Choroid plexus epithelial cell (primary cell): ENCODE measurements at regions not wholly inside any gene's neighbourhood (a gene's known extent, or its start where the extent isn't known, plus 50 kb on each side); places are given as distances from the start of the nearest gene placed in this dataset.

Experiments used
- DNase-seq: peaks from one replicate; pipeline ENCODE4 v3.0.0-alpha.2; 2010; ENCODE audit warnings: low read depth
- H3K4me3 ChIP-seq: 2 replicates; pipeline ENCODE4 v1.5.1; 2011; ENCODE audit warnings: low read depth, mild to moderate bottlenecking, control low read depth, low read length, moderate library complexity
- TF ChIP-seq, protein P1 (sequence below): conservative IDR thresholded peaks from 2 replicates; pipeline ENCODE4 v1.5.1; 2011; ENCODE audit warnings: low read depth, mild to moderate bottlenecking, control low read depth, inconsistent platforms, low read length, moderate library complexity

DNA sequence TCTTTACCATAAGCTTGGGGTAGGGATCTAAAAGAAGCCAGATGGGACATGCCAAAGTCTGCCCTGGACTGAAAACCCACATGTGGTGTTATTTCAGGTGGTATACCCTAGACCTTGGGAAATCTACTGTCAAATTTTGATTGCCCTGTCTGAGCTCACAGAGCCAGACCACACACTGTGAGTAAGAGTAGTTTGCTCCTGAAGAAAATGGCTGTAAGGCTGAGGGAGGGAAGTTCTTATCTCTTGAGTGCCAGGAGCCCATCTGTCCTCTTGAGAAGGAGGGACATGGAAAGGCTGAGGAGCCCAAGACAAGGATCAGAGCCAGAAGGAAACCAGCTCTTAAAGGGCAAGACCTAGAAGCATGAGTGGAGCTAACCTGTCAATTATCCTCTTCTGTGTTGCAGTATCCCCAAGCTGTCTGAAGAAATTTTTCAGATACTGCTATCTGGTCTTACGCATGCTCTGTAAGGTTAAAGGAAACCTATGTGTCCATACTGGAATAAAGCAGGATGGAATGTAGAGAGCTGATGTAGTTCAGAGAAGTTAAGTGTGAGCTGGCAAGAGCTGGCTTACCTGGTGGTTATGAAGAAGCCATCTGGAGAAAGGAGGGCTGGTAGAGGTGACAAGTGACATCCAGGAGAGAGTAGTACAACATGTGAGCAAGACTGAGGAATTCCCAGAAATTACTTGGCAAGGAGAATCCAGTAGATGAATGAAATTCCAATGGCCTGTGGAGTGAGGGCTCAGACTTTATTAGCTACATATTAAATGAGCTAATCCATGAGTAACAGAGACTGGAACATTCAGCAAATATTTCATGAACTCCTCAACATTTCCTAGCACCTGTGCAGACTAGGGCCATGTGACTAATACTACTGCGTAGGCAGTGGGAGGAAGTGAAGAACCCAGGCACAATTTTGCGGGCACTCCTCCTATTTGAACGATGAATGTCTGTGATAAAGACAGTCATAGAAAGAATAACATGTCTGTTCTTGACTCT lies 389.1 kb upstream of the KIF2A start:
- H3K4me3 ChIP-seq: no peak overlapping the region
- TF ChIP-seq, protein P1, sequence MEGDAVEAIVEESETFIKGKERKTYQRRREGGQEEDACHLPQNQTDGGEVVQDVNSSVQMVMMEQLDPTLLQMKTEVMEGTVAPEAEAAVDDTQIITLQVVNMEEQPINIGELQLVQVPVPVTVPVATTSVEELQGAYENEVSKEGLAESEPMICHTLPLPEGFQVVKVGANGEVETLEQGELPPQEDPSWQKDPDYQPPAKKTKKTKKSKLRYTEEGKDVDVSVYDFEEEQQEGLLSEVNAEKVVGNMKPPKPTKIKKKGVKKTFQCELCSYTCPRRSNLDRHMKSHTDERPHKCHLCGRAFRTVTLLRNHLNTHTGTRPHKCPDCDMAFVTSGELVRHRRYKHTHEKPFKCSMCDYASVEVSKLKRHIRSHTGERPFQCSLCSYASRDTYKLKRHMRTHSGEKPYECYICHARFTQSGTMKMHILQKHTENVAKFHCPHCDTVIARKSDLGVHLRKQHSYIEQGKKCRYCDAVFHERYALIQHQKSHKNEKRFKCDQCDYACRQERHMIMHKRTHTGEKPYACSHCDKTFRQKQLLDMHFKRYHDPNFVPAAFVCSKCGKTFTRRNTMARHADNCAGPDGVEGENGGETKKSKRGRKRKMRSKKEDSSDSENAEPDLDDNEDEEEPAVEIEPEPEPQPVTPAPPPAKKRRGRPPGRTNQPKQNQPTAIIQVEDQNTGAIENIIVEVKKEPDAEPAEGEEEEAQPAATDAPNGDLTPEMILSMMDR: no peak
- DNase-seq: peak; percentile 4

DNA sequence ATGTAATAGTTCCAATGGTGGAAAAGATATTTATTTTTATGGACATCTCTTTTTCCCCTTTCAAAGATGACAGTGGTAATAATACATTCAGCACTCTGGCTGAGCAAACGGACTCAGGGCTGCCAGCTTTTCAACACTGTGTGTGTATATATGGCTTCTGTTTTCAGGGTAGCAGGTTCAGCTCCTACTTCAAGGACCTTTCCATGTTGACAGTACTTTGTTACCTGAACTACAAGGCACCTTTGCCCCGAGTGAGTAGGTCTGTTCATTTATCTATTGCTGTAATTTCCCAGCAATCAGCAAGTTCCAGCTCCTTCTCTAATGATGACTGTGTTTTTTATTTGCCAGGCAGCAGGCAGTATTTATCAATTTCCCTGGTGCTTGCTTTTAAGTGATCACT lies 387.4 kb upstream of the KIF2A start:
- TF ChIP-seq, protein P1: no peak
- DNase-seq: no peak
- no peak overlapping the region for H3K4me3 ChIP-seq

DNA sequence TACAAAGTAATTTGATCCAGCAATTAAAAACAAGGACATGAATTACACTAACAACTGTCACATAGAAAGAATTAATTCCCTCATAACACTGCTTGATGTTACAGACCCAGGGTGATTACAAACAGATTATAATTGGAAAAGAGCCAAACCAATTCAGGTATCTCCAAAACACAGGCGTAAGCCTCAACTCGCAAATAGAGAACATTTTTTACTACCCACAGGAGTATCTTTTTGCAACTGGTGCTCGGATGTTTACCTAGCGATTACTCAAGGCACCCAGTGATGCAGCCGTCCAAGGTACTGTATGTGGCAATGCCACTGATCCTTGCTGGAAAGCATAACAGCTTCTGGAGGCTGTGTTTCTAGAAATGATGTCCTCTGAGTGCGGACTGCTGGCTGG lies 386.1 kb upstream of the KIF2A start:
- H3K4me3 ChIP-seq: no peak overlapping the region
- DNase-seq: peak; percentile 33
- TF ChIP-seq, protein P1: no peak

DNA sequence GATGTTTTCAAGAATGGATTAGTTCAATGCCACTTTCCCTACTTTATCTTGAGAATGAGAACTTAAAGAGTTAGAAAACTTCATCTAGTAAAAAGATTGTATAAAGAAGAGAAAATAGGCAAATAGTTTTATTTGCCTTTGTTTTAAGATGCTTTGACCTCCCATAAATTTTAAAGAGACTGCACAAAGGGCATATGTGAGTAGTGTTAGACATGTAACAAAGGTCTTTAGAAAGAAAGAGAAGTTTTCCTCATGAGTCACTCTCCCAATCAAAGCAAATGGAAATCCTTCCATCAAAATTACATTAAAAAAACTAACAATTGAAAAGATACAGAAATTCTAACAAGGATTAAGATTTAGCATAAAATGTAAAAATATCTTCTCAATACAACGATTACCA lies 381.8 kb upstream of the KIF2A start:
- DNase-seq: no peak
- TF ChIP-seq, protein P1: no peak
- H3K4me3 ChIP-seq: no peak overlapping the region

DNA sequence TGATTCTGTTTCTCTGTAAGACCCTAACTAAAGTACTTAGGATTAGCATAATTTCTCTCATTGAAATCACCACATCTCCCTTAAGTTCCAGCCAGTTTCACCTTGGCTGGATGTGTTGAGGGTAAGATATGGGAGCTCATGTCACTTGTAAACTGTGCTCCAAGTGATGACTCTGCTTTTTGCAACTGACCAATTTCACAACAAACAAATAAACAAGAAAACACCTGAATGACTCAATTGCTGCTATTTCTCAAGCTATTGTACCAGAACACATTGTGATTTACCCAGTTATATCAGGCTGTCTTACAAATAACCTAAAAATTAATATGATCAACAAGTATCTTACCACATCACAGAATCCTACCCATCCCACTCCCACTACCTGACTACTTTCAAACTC lies 379.1 kb upstream of the KIF2A start:
- H3K4me3 ChIP-seq: no peak overlapping the region
- TF ChIP-seq, protein P1: no peak
- DNase-seq: no peak

DNA sequence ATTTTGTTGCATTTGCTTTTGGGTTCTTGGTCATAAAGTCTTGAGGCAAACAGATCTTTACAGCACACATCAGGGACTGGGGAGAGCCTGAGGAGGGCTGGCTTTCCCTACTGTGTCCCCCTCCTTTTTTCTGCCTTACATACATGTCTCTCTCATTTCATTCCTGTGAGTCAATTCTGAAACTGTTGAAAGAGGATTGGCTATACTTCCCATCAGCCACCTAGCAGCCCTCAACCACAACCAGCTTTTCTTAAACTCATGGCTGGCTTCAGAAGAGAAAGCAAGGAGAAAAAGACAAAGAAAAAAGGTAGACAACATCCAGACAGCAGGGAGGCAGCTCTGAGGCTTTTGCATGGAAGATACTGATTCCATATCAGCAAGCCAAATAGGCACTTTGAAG lies 374.8 kb upstream of the KIF2A start:
- TF ChIP-seq, protein P1: no peak
- peak; percentile 6 for DNase-seq
- no peak overlapping the region for H3K4me3 ChIP-seq
